ENCODE measurements at regions not wholly inside any gene's neighbourhood (a gene's known extent, or its start where the extent isn't known, plus 50 kb on each side); places are given as distances from the start of the nearest gene placed in this dataset.
"Not testable (repeated sequence)": the region's sequence is repeated elsewhere in the genome, so short reads cannot be mapped to it uniquely, and the experiment has no call there.

DNA sequence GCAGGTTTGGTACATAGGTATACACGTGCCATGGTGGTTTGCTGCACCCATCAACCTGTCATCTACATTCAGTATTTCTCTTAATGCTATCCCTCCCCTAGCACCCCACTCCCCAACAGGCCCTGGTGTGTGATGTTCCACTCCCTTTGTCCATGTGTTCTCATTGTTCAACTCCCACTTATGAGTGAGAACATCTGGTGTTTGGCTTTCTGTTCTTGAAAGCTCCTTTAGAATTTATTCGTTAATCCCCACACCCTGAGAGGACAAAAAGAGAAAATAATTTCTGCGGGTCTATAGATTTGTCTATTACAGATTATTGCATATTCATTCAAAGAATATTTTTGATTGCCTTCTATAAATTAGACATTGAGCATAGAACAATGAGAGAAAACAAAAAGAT lies 455.5 kb downstream of the PLPP3 start:
- Histone ChIP-seq H3K4me1 (no peaks in the 10 kb centered on the region), H3K36me3 (no peaks in the 10 kb centered on the region), H3K9me3 (no peaks in the 10 kb centered on the region), H3K27me3 (no peaks in the 10 kb centered on the region), H3K4me3 (ENCODE audit: low read depth, low read length) (no peak overlapping the region)
- TF ChIP-seq, protein P1, sequence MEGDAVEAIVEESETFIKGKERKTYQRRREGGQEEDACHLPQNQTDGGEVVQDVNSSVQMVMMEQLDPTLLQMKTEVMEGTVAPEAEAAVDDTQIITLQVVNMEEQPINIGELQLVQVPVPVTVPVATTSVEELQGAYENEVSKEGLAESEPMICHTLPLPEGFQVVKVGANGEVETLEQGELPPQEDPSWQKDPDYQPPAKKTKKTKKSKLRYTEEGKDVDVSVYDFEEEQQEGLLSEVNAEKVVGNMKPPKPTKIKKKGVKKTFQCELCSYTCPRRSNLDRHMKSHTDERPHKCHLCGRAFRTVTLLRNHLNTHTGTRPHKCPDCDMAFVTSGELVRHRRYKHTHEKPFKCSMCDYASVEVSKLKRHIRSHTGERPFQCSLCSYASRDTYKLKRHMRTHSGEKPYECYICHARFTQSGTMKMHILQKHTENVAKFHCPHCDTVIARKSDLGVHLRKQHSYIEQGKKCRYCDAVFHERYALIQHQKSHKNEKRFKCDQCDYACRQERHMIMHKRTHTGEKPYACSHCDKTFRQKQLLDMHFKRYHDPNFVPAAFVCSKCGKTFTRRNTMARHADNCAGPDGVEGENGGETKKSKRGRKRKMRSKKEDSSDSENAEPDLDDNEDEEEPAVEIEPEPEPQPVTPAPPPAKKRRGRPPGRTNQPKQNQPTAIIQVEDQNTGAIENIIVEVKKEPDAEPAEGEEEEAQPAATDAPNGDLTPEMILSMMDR (IDR thresholded peaks at IDR 0.05; ENCODE audit: low read depth, low read length): no peak
- DNase-seq: no peak

DNA sequence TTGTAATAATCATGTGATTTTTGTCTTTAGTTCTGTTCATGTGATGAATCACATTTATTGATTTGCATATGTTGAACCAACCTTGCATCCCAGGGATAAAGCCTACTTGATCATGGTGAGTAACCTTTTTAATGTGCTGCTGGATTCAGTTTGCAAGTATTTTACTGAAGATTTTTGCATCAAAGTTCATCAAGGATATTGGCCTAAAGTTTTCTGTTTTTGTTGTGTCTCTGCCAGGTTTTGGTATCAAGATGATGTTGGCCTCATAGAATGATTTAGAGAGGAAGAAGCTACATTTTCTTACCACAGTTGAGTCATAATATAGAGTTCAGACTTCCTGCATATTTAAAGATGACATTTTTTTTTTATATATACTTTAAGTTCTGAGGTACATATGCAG lies 455.9 kb downstream of the PLPP3 start:
- DNase-seq: no peak
- no peaks in the 10 kb centered on the region for H3K27me3 ChIP-seq
- H3K36me3 ChIP-seq: no peaks in the 10 kb centered on the region
- H3K4me1 ChIP-seq: no peaks in the 10 kb centered on the region
- no peaks in the 10 kb centered on the region for H3K9me3 ChIP-seq
- TF ChIP-seq, protein P1 (IDR thresholded peaks at IDR 0.05; ENCODE audit: low read depth, low read length): no peak
- no peak overlapping the region for H3K4me3 ChIP-seq (ENCODE audit: low read depth, low read length)

DNA sequence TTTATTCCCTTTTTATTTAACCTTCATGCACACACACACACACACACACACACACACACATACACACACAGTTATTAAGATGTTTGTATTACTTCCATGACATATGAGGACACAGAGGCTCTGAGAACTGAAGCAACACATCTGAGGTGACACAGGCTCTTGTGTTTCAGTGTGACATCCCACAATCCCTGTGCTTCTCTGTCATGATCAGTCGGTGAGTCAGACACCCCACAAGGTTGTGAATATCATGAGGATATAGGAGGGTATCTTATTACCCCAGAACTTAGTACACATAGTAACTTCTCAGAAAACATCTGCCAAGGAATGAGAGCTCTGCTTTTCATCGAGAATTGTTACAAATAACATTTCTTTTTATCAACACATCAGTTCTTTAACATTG lies 459.3 kb downstream of the PLPP3 start:
- TF ChIP-seq, protein P1 (IDR thresholded peaks at IDR 0.05; ENCODE audit: low read depth, low read length): no peak
- Histone ChIP-seq H3K36me3 (no peaks in the 10 kb centered on the region), H3K4me3 (ENCODE audit: low read depth, low read length) (no peak overlapping the region), H3K9me3 (no peaks in the 10 kb centered on the region), H3K4me1 (no peaks in the 10 kb centered on the region), H3K27me3 (no peaks in the 10 kb centered on the region)
- DNase-seq: no peak

DNA sequence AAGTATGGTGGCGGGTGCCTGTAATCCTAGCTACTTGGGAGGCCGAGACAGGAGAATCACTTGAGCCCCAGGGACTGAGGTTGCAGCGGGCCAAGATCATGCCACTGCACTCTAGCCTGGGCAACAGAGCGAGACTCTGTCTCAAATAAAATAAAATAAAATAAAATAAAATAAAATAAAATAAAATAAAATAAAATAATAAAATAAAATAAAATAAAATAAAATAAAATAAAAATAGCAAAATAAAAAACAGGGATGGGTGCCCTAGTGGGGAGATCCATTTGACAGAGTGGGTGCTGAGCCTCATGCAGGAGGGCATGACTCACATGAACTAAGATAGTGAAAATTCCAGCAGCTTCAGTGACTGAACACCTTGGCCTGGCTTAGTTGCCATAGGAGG lies 460.7 kb downstream of the PLPP3 start:
- DNase-seq; H3K4me1 ChIP-seq; H3K27me3 ChIP-seq; H3K36me3 ChIP-seq; H3K4me3 ChIP-seq (ENCODE audit: low read depth, low read length); H3K9me3 ChIP-seq: not testable (repeated sequence)

DNA sequence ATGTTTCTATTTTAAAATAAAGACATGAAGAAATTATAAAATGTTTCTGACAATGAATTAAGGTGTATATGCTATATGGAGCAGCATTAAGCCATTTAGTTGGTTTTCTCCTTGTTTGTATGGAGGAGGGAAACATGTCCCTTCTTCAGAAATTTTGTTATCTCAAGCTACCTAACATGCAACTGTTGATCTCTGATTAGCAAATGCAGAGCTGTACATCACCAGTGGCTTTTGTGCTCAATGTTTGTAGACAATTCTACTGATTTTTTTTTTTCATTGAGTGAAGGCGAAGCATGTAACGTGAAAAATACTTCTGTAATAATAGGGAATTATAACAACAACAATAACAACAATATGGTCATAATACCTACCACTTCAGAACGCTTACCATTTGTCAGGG lies 463.7 kb downstream of the PLPP3 start:
- TF ChIP-seq, protein P1 (IDR thresholded peaks at IDR 0.05; ENCODE audit: low read depth, low read length): no peak
- Histone ChIP-seq H3K4me3 (ENCODE audit: low read depth, low read length) (no peak overlapping the region), H3K4me1 (no peaks in the 10 kb centered on the region), H3K27me3 (no peaks in the 10 kb centered on the region), H3K9me3 (no peaks in the 10 kb centered on the region), H3K36me3 (no peaks in the 10 kb centered on the region)
- DNase-seq: no peak

DNA sequence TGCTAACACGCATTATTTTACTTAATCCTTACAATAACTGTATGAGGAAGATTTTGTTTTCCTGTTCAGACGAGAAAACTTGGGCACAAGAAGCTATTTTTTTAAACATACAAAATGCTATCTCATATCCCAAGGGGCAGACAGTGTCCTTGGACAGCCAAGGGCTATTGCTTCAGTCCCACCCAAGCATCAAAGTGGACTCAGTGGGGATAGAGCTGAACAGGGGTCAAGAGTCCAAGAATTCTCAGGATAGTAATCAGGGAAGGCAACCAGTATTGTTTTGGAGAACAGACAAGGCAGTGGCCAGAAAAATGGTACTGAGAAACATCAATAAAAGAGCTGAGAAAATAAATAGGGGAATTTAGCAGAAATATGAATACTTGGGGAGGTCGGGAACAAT lies 465.7 kb downstream of the PLPP3 start:
- TF ChIP-seq, protein P1 (IDR thresholded peaks at IDR 0.05; ENCODE audit: low read depth, low read length): no peak
- Histone ChIP-seq H3K9me3 (no peaks in the 10 kb centered on the region), H3K27me3 (no peaks in the 10 kb centered on the region), H3K36me3 (no peaks in the 10 kb centered on the region), H3K4me3 (ENCODE audit: low read depth, low read length) (no peak overlapping the region), H3K4me1 (no peaks in the 10 kb centered on the region)
- no peak for DNase-seq

DNA sequence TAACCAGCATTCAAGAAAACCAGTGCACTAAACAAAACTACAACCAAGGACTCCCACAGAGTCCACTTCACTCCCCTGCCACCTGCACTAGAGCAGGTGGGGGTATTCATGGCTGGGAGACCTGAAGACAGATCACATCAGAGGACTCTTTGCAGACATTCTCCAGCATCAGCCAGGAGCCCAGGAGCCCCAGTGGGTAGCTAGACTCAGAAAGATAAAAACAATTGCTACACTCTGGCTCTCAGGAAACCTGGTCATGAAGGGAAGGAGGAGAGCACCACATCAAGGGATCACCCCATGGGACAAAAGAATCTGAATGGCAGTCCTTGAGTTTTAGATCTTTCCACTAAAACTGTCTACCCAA lies 472.1 kb downstream of the PLPP3 start:
- no peaks in the 10 kb centered on the region for H3K27me3 ChIP-seq
- no peaks in the 10 kb centered on the region for H3K36me3 ChIP-seq
- H3K4me1 ChIP-seq: no peaks in the 10 kb centered on the region
- DNase-seq: no peak
- TF ChIP-seq, protein P1 (IDR thresholded peaks at IDR 0.05; ENCODE audit: low read depth, low read length): no peak
- no peaks in the 10 kb centered on the region for H3K9me3 ChIP-seq
- no peak overlapping the region for H3K4me3 ChIP-seq (ENCODE audit: low read depth, low read length)
